Mammary epithelial cell (primary cell): ENCODE measurements at regions not wholly inside any gene's neighbourhood (a gene's known extent, or its start where the extent isn't known, plus 50 kb on each side); places are given as distances from the start of the nearest gene placed in this dataset.

Source experiments
- CTCF ChIP-seq, 2 donors: IDR thresholded peaks in 1 of 2; conservative IDR thresholded peaks in 1 of 2; 2 replicates each; pipeline ENCODE4 v1.5.1; 2011 to 2012; ENCODE audit warnings: inconsistent platforms in 2 of 2, low read length in 2 of 2, mild to moderate bottlenecking in 2 of 2, control low read depth in 1 of 2, low read depth in 1 of 2; ENCODE audit not compliant: insufficient read depth in 1 of 2; ENCODE audit errors: extremely low read depth in 1 of 2
- EZH2 ChIP-seq: IDR thresholded peaks from 2 replicates; pipeline ENCODE4 v1.6.1; 2012; ENCODE audit warnings: low read length, inconsistent platforms, borderline replicate concordance

GRCh38 chr15:94059013-94059587 is 172.3 kb upstream of the MCTP2 start:
- TF ChIP-seq CTCF (conservative IDR thresholded peaks at IDR 0.05 in 1 of 2, IDR thresholded peaks at IDR 0.05 in 1 of 2; ENCODE audit: extremely low read depth in 1 of 2, insufficient read depth in 1 of 2, low read depth in 1 of 2, low read length in 2 of 2) (no peak), EZH2 (no peak)
